ENCODE measurements at regions not wholly inside any gene's neighbourhood (a gene's known extent, or its start where the extent isn't known, plus 50 kb on each side); places are given as distances from the start of the nearest gene placed in this dataset.
"Not testable (repeated sequence)": the region's sequence is repeated elsewhere in the genome, so short reads cannot be mapped to it uniquely, and the experiment has no call there.

- not testable (repeated sequence) for DNase-seq (ENCODE audit: low read depth in 2 of 2, low spot score in 1 of 2)
These were observed 1289.5 kb upstream of the NUDT12 start for GRCh38 chr5:104852099-104852498.

- DNase-seq (ENCODE audit: low read depth in 2 of 2, low spot score in 1 of 2): no peak
These were observed 1283.0 kb upstream of the NUDT12 start for GRCh38 chr5:104845541-104845940.

GRCh38 chr5:104843822-104844221 is 1281.2 kb upstream of the NUDT12 start:
- no peak for DNase-seq (ENCODE audit: low read depth in 2 of 2, low spot score in 1 of 2)

- no peak for DNase-seq (ENCODE audit: low read depth in 2 of 2, low spot score in 1 of 2)
These were observed 1277.7 kb upstream of the NUDT12 start for GRCh38 chr5:104840284-104840683.

- DNase-seq (ENCODE audit: low read depth in 2 of 2, low spot score in 1 of 2): not testable (repeated sequence)
These were observed 1268.9 kb upstream of the NUDT12 start for GRCh38 chr5:104831515-104831914.

GRCh38 chr5:104821606-104822005 is 1259.0 kb upstream of the NUDT12 start:
- DNase-seq (ENCODE audit: low read depth in 2 of 2, low spot score in 1 of 2): no peak

GRCh38 chr5:104817127-104817526 is 1254.5 kb upstream of the NUDT12 start:
- no peak for DNase-seq (ENCODE audit: low read depth in 2 of 2, low spot score in 1 of 2)

GRCh38 chr5:104815212-104815611 is 1252.6 kb upstream of the NUDT12 start:
- DNase-seq (ENCODE audit: low read depth in 2 of 2, low spot score in 1 of 2): no peak

- DNase-seq (ENCODE audit: low read depth in 2 of 2, low spot score in 1 of 2): no peak
These were observed 1238.0 kb upstream of the NUDT12 start for GRCh38 chr5:104800440-104801048.

GRCh38 chr5:104793755-104794080 is 1231.1 kb upstream of the NUDT12 start:
- no peak for DNase-seq (ENCODE audit: low read depth in 2 of 2, low spot score in 1 of 2)

GRCh38 chr5:104793031-104793754 is 1230.6 kb upstream of the NUDT12 start:
- no peak for DNase-seq (ENCODE audit: low read depth in 2 of 2, low spot score in 1 of 2)

- DNase-seq (ENCODE audit: low read depth in 2 of 2, low spot score in 1 of 2): no peak
These were observed 1226.8 kb upstream of the NUDT12 start for GRCh38 chr5:104789366-104789765.

- DNase-seq (ENCODE audit: low read depth in 2 of 2, low spot score in 1 of 2): no peak
These were observed 1222.5 kb upstream of the NUDT12 start for GRCh38 chr5:104785097-104785496.

GRCh38 chr5:104774372-104774771 is 1211.8 kb upstream of the NUDT12 start:
- DNase-seq (ENCODE audit: low read depth in 2 of 2, low spot score in 1 of 2): no peak

GRCh38 chr5:104764197-104764596 is 1201.6 kb upstream of the NUDT12 start:
- DNase-seq (ENCODE audit: low read depth in 2 of 2, low spot score in 1 of 2): no peak

- no peak for DNase-seq (ENCODE audit: low read depth in 2 of 2, low spot score in 1 of 2)
These were observed 1200.6 kb upstream of the NUDT12 start for GRCh38 chr5:104763216-104763615.

- no peak for DNase-seq (ENCODE audit: low read depth in 2 of 2, low spot score in 1 of 2)
These were observed 1195.3 kb upstream of the NUDT12 start for GRCh38 chr5:104757915-104758314.

GRCh38 chr5:104755806-104756205 is 1193.2 kb upstream of the NUDT12 start:
- no peak for DNase-seq (ENCODE audit: low read depth in 2 of 2, low spot score in 1 of 2)

- no peak for DNase-seq (ENCODE audit: low read depth in 2 of 2, low spot score in 1 of 2)
These were observed 1191.9 kb upstream of the NUDT12 start for GRCh38 chr5:104754311-104754995.

GRCh38 chr5:104751969-104752368 is 1189.4 kb upstream of the NUDT12 start:
- DNase-seq (ENCODE audit: low read depth in 2 of 2, low spot score in 1 of 2): no peak

GRCh38 chr5:104739905-104740304 is 1177.3 kb upstream of the NUDT12 start:
- no peak for DNase-seq (ENCODE audit: low read depth in 2 of 2, low spot score in 1 of 2)

GRCh38 chr5:104739503-104739902 is 1176.9 kb upstream of the NUDT12 start:
- no peak for DNase-seq (ENCODE audit: low read depth in 2 of 2, low spot score in 1 of 2)

Measured in stimulated activated CD8-positive, alpha-beta memory T cell treated with anti-CD3 and anti-CD28 coated beads, Interleukin-4, amount 100 ng/mL, for 4 hours (primary cell).